ENCODE measurements at regions not wholly inside any gene's neighbourhood (a gene's known extent, or its start where the extent isn't known, plus 50 kb on each side); places are given as distances from the start of the nearest gene placed in this dataset.
"Not testable (repeated sequence)": the region's sequence is repeated elsewhere in the genome, so short reads cannot be mapped to it uniquely, and the experiment has no call there.

DNA sequence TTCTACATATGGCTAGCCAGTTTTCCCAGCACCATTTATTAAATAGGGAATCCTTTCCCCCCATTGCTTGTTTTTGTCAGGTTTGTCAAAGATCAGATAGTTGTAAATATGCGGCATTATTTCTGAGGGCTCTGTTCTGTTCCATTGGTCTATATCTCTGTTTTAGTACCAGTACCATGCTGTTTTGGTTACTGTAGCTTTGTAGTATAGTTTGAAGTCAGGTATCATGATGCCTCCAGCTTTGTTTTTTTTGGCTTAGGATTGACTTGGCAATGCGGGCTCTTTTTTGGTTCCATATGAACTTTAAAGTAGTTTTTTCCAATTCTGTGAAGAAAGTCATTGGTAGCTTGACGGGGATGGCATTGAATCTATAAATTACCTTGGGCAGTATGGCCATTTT is 60.0 kb upstream of the GPC3 start:
- H3K27me3 Mint-ChIP-seq (ENCODE audit: low read depth); H3K4me1 Mint-ChIP-seq (ENCODE audit: low read depth); intact Hi-C loops (cut with micrococcal nuclease); DNase-seq (ENCODE audit: low spot score); H3K9me3 Mint-ChIP-seq; H3K27ac Mint-ChIP-seq; H3K4me3 Mint-ChIP-seq (ENCODE audit: low read depth); H3K36me3 Mint-ChIP-seq (ENCODE audit: low read depth): not testable (repeated sequence)

DNA sequence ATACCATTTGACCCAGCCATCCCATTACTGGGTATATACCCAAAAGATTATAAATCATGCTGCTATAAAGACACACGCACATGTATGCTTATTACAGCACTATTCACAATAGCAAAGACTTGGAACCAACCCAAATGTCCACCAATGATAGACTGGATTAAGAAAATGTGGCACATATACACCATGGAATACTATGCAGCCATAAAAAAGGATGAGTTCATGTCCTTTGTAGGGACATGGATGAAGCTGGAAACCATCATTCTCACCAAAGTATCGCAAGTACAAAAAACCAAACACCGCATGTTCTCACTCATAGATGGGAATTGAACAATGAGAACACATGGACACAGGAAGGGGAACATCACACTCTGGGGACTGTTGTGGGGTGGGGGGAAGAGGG is 81.7 kb upstream of the GPC3 start:
- H3K36me3 Mint-ChIP-seq (ENCODE audit: low read depth); H3K27me3 Mint-ChIP-seq (ENCODE audit: low read depth); H3K9me3 Mint-ChIP-seq; H3K4me1 Mint-ChIP-seq (ENCODE audit: low read depth); DNase-seq (ENCODE audit: low spot score); H3K4me3 Mint-ChIP-seq (ENCODE audit: low read depth); intact Hi-C loops (cut with micrococcal nuclease); H3K27ac Mint-ChIP-seq: not testable (repeated sequence)

DNA sequence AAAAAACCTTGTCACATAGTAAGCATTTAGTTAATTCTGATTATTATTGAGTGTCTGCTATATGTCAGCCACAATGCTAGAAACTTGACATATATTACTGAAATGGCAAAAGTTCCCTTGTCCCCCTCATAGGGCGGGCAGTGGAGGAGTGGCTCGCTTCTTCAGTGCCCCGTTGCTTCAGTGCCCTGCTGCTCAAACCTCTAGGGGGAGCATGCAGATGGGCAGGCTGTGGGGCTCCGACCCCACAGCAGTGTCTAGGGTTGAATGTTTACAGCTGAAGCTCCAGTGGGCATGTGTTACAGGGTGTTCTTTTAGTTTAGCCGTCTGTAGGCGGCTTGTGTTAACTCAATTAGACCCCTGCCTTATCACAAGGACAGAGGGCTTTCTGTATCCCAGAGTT is 86.5 kb upstream of the GPC3 start:
- DNase-seq (ENCODE audit: low spot score); H3K4me1 Mint-ChIP-seq (ENCODE audit: low read depth); H3K27me3 Mint-ChIP-seq (ENCODE audit: low read depth); H3K27ac Mint-ChIP-seq; H3K9me3 Mint-ChIP-seq; intact Hi-C loops (cut with micrococcal nuclease); H3K4me3 Mint-ChIP-seq (ENCODE audit: low read depth); H3K36me3 Mint-ChIP-seq (ENCODE audit: low read depth): not testable (repeated sequence)

DNA sequence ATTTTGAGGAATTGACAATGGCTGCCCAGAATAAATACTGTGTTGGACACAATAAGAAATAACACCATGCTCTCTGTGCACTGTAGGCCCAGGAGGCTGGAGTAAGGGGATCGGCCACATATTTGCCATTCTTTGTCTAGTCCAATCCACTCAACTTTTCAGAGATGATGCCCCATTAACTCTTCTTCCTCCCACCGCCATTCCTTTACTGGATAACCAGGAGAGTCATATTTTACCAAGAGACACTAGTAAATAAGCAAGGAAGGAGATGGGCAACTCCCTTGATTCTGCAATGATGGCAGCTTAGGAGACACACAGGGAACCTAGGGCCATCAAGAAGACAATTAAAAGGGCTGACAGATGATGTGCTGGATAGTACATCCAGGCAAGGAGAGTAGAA is 87.9 kb upstream of the GPC3 start:
- Mint-ChIP-seq H3K9me3 (no peaks in the 10 kb centered on the region), H3K27me3 (ENCODE audit: low read depth) (peaks cover 2% of the 10 kb centered on the region), H3K4me1 (ENCODE audit: low read depth) (no peaks in the 10 kb centered on the region), H3K36me3 (ENCODE audit: low read depth) (no peaks in the 10 kb centered on the region), H3K27ac (no peak overlapping the region), H3K4me3 (ENCODE audit: low read depth) (no peak overlapping the region)
- intact Hi-C loops (cut with micrococcal nuclease) = no loop called here
- DNase-seq (ENCODE audit: low spot score) = no peak

DNA sequence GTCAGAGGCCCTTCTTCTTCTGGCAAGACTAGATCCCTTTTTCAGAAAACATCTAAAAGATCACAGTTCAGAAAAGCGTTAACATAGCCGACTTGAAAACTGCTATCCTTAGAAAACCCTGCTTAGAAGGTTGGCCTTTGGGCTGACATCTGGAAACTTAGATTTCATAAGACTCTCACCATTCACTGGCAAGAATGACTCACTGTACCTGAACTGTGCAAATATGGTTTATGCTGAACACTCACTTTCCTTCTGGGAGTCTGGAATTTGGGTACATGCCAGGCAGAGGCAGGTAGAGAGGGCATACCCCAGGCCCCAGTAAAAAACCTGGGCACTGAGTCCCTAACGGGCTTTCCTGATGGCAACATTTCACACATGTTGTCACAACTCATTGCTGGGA is 88.8 kb upstream of the GPC3 start:
- intact Hi-C loops (cut with micrococcal nuclease) = no loop called here
- H3K9me3 Mint-ChIP-seq = no peaks in the 10 kb centered on the region
- no peak overlapping the region for H3K4me3 Mint-ChIP-seq (ENCODE audit: low read depth)
- no peaks in the 10 kb centered on the region for H3K36me3 Mint-ChIP-seq (ENCODE audit: low read depth)
- H3K27ac Mint-ChIP-seq = no peak overlapping the region
- no peak for DNase-seq (ENCODE audit: low spot score)
- H3K4me1 Mint-ChIP-seq (ENCODE audit: low read depth) = no peaks in the 10 kb centered on the region
- peaks cover 2% of the 10 kb centered on the region for H3K27me3 Mint-ChIP-seq (ENCODE audit: low read depth)

DNA sequence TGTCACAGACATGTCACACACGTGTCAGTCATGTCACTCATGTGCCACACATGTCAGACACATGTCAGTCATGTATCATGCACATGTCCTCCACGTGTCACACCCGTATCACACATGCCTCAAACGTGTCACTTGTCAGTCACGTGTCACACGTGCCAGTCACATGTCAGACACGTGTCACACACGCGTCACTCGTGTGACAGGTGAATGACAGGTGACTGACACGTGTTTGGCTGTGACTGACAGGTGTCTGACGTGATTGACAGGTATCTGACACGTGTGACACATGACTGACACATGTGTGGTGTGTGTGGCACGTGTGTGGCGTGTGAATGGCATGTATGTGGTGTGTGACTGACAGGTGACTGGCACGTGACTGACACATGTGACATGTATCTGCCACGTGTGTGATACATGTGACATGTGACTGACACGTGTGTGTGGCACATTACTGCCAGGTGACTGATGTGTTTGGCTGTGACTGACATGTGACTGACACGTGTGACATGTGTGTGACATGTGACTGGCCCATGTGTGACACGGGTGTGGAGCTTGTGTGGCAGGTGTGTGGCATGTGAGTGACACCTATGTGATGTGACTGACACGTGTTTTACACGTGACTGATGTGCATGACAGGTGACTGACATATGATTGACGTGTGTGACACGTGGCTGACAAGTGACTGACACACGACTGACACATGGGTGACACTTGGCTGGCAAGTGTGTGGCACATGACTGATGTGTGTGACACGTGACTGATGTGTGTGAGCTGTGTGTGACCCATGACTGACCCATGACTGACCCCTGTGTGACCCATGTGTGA is 90.7 kb upstream of the GPC3 start:
- Mint-ChIP-seq H3K4me3 (ENCODE audit: low read depth) (no peak overlapping the region), H3K9me3 (no peaks in the 10 kb centered on the region), H3K27me3 (ENCODE audit: low read depth) (peaks cover 2% of the 10 kb centered on the region), H3K36me3 (ENCODE audit: low read depth) (no peaks in the 10 kb centered on the region), H3K27ac (no peak overlapping the region), H3K4me1 (ENCODE audit: low read depth) (no peaks in the 10 kb centered on the region)
- intact Hi-C loops (cut with micrococcal nuclease) = no loop called here
- DNase-seq (ENCODE audit: low spot score) = no peak

DNA sequence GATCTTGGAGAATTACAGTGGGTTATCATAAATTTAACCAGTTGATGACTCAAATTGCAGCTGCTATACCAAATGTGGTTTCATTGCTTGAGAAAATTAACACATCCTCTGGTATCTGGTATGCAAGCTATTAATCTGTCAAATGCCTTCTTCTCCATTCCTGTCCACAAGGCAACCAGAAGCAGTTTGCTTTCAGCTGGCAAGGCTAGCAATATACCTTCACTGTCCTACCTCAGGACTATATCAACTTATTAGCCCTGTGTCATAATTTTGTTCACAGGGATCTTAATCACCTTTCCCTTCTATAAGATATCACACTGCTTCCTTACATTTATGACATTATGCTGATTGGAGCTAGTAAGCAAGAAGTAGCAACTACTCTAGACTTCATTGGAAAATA is 110.0 kb upstream of the GPC3 start:
- peaks cover 9% of the 10 kb centered on the region for H3K9me3 Mint-ChIP-seq
- H3K27ac Mint-ChIP-seq = no peak overlapping the region
- no peak overlapping the region for H3K4me3 Mint-ChIP-seq (ENCODE audit: low read depth)
- H3K27me3 Mint-ChIP-seq (ENCODE audit: low read depth) = no peaks in the 10 kb centered on the region
- H3K36me3 Mint-ChIP-seq (ENCODE audit: low read depth) = no peaks in the 10 kb centered on the region
- intact Hi-C loops (cut with micrococcal nuclease) = no loop called here
- no peaks in the 10 kb centered on the region for H3K4me1 Mint-ChIP-seq (ENCODE audit: low read depth)
- DNase-seq (ENCODE audit: low spot score) = no peak

DNA sequence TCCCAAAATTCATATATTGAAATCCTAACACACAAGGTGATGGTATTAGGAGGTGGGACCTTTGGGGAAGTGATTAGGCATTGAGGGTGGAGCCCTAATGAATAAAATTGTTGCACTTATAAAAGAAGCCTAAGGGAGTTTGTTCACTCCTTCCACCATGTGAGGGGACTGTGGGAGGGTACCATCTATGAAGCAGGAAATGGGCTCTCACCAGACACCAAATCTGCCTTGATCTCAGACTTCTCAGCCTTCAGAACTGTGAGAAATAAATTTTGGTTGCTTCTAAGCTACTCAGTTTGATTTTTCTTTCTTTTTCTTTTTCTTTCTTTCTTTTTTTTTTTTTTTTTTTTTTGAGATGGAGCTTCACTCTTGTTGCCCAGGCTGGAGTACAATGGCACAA is 116.2 kb upstream of the GPC3 start:
- Mint-ChIP-seq H3K27me3 (ENCODE audit: low read depth) (no peaks in the 10 kb centered on the region), H3K4me1 (ENCODE audit: low read depth) (no peaks in the 10 kb centered on the region), H3K27ac (no peak overlapping the region), H3K9me3 (peaks cover 9% of the 10 kb centered on the region), H3K36me3 (ENCODE audit: low read depth) (no peaks in the 10 kb centered on the region), H3K4me3 (ENCODE audit: low read depth) (no peak overlapping the region)
- intact Hi-C loops (cut with micrococcal nuclease) = no loop called here
- no peak for DNase-seq (ENCODE audit: low spot score)

DNA sequence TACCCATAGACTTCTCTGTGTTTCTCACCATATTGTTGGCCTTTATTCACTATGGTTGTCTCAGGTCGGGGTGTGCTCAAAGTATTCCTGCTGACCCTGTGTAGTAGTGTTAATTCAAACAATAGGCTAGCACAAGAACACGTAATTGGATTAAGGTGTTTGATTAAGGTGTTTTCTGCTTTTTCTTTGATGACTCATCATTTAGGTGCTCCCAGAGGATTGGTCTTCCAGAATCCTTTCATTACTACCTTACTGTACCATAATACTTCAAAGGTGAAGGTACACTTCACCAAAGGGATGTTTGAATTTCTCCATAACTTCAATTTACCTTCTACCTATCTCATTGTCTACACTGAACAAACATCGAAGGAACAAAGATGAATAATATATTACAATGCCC is 121.7 kb upstream of the CCDC160 start:
- H3K9me3 Mint-ChIP-seq = no peaks in the 10 kb centered on the region
- no peak for DNase-seq (ENCODE audit: low spot score)
- intact Hi-C loops (cut with micrococcal nuclease) = no loop called here
- H3K27ac Mint-ChIP-seq = no peak overlapping the region
- no peak overlapping the region for H3K4me3 Mint-ChIP-seq (ENCODE audit: low read depth)
- H3K36me3 Mint-ChIP-seq (ENCODE audit: low read depth) = no peaks in the 10 kb centered on the region
- no peaks in the 10 kb centered on the region for H3K4me1 Mint-ChIP-seq (ENCODE audit: low read depth)
- peaks cover 6% of the 10 kb centered on the region for H3K27me3 Mint-ChIP-seq (ENCODE audit: low read depth)

DNA sequence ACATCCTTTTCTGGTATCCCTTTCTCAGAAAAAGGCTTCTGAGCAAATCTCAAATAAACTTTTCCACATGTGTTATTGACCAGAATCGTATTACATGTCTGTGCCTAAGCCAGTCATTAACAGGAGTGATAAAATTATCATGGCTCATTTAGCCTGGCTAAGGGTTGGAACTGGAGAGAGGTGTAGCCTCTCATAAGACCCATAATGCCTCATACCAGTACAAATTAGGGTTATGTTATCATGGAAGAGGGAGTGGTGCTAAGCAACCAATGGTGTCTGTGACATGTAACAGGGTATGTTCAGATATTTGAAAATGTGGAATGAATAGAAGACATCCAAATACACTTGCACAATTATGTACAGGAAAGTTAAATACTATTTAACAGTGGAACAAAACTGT is 99.6 kb upstream of the CCDC160 start:
- DNase-seq (ENCODE audit: low spot score) = no peak
- H3K9me3 Mint-ChIP-seq = no peaks in the 10 kb centered on the region
- H3K27me3 Mint-ChIP-seq (ENCODE audit: low read depth) = peaks cover 12% of the 10 kb centered on the region
- no peak overlapping the region for H3K4me3 Mint-ChIP-seq (ENCODE audit: low read depth)
- intact Hi-C loops (cut with micrococcal nuclease) = no loop called here
- no peaks in the 10 kb centered on the region for H3K36me3 Mint-ChIP-seq (ENCODE audit: low read depth)
- no peaks in the 10 kb centered on the region for H3K4me1 Mint-ChIP-seq (ENCODE audit: low read depth)
- no peak overlapping the region for H3K27ac Mint-ChIP-seq

DNA sequence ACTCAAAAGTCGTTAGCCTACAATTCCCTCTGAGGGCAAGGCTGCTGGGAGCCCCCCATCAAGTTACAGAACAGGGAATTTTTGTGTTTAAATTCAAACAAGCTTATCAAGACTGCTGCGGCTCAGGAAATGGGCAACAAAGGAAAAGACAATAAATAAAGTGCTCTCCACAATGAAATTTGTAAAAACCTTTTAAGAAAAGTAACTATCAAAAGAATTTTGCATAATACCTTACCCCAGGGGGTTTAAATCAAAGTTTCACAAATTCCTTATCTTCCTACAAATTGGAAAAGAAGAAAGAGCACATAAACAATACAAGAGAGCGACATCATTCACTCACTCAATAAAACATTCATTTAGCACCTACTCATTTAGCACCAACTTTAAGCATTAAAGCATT is 97.9 kb upstream of the CCDC160 start:
- H3K27me3 Mint-ChIP-seq (ENCODE audit: low read depth) = peaks cover 12% of the 10 kb centered on the region
- intact Hi-C loops (cut with micrococcal nuclease) = no loop called here
- DNase-seq (ENCODE audit: low spot score) = no peak
- no peaks in the 10 kb centered on the region for H3K9me3 Mint-ChIP-seq
- H3K27ac Mint-ChIP-seq = no peak overlapping the region
- H3K36me3 Mint-ChIP-seq (ENCODE audit: low read depth) = no peaks in the 10 kb centered on the region
- peaks cover 1% of the 10 kb centered on the region for H3K4me1 Mint-ChIP-seq (ENCODE audit: low read depth)
- H3K4me3 Mint-ChIP-seq (ENCODE audit: low read depth) = no peak overlapping the region

DNA sequence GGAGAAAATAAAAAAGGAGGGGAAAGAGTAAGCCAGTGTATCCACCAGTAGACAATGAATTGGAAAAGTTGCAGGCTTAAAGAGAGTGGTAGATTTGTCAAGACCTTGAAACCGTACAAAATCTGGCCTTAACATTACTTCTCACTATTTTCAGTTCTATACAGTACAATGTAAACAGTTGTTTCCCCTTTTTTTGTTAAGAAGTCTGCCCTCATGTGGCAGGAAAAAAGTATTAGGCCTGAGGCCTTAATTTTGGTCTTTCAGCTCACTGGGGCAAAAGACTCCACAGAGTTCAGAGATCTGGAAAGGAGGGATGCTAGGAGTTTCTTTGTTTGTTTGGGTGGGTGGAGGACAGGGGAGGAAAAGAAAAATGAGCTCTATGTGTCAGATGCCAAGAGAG is 92.8 kb upstream of the CCDC160 start:
- no peak for DNase-seq (ENCODE audit: low spot score)
- Mint-ChIP-seq H3K27me3 (ENCODE audit: low read depth) (peaks cover 6% of the 10 kb centered on the region), H3K27ac (no peak overlapping the region), H3K9me3 (no peaks in the 10 kb centered on the region), H3K4me1 (ENCODE audit: low read depth) (peaks cover 5% of the 10 kb centered on the region), H3K36me3 (ENCODE audit: low read depth) (no peaks in the 10 kb centered on the region), H3K4me3 (ENCODE audit: low read depth) (no peak overlapping the region)
- intact Hi-C loops (cut with micrococcal nuclease) = loop anchor here (5.0 kb wide), 1 partner anchor 352 kb away; no protein-coding TSS in a partner anchor

DNA sequence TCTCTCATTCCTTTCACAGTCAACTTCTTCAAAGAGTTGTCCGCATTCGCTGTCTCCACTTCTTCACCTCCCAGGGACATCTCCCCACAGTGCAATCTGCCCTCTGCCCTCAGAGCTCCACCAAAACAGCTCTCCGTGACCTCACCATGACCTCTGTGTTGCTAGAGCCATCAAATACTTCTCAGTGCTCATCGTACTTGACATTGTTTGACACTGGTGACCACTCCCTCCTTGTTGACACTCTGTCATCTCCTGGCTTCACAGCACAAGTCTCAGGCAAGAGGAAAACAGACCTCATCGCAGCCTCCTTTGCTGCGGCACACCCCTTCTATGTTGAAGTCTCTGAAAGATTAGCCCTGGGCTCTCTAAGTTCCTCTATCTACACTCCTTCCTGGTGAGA is 90.5 kb upstream of the CCDC160 start:
- H3K36me3 Mint-ChIP-seq (ENCODE audit: low read depth) = no peaks in the 10 kb centered on the region
- H3K27me3 Mint-ChIP-seq (ENCODE audit: low read depth) = no peaks in the 10 kb centered on the region
- no peak overlapping the region for H3K27ac Mint-ChIP-seq
- H3K9me3 Mint-ChIP-seq = no peaks in the 10 kb centered on the region
- peaks cover 5% of the 10 kb centered on the region for H3K4me1 Mint-ChIP-seq (ENCODE audit: low read depth)
- intact Hi-C loops (cut with micrococcal nuclease) = no loop called here
- no peak overlapping the region for H3K4me3 Mint-ChIP-seq (ENCODE audit: low read depth)
- DNase-seq (ENCODE audit: low spot score) = no peak

DNA sequence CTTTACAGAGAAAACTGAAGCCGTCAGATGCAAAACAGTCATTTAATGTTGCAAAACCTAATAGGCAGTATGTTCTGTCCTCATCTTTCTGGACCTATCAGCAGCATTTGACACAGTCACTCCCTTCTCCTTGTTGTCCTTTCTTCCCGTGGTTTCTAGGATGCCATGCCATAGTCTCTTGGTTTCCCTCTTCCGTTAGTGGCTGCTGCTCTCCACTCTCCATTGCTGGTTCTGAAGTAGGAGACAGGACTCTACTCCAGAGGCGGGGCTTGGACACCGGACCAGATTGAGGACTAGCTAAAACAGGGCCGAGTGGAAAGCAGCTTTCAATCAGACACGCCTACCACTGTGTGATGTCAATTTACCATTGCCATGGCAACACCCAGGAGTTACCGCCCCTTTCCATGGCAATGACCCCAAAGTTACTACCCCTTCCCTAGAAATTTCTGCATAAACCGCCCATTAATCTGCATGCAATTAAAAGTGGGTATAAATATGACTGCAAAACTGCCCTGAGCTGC is 88.8 kb upstream of the CCDC160 start:
- Mint-ChIP-seq H3K4me1 (ENCODE audit: low read depth) (peaks cover 5% of the 10 kb centered on the region), H3K4me3 (ENCODE audit: low read depth) (no peak overlapping the region), H3K27ac (no peak overlapping the region), H3K27me3 (ENCODE audit: low read depth) (no peaks in the 10 kb centered on the region), H3K9me3 (no peaks in the 10 kb centered on the region), H3K36me3 (ENCODE audit: low read depth) (no peaks in the 10 kb centered on the region)
- no peak for DNase-seq (ENCODE audit: low spot score)
- intact Hi-C loops (cut with micrococcal nuclease) = no loop called here
